Ishikawa (cell line): ENCODE measurements at regions not wholly inside any gene's neighbourhood (a gene's known extent, or its start where the extent isn't known, plus 50 kb on each side); places are given as distances from the start of the nearest gene placed in this dataset.

Experiments
- CEBPB ChIP-seq: IDR thresholded peaks from 2 replicates; pipeline ENCODE4 v1.6.1; 2012
- CREB1 ChIP-seq: IDR thresholded peaks from 2 replicates; pipeline ENCODE4 v1.6.1; 2012; ENCODE audit warnings: low read depth
- EGR1 ChIP-seq: IDR thresholded peaks from 2 replicates; pipeline ENCODE4 v1.6.1; 2012
- EP300 ChIP-seq: IDR thresholded peaks from 2 replicates; pipeline ENCODE4 v1.6.1; 2012; ENCODE audit warnings: borderline replicate concordance
- FOXM1 ChIP-seq: IDR thresholded peaks from 2 replicates; pipeline ENCODE4 v1.6.1; 2012; ENCODE audit warnings: low read depth, borderline replicate concordance
- MAX ChIP-seq: IDR thresholded peaks from 2 replicates; pipeline ENCODE4 v1.6.1; 2012
- NFIC ChIP-seq: IDR thresholded peaks from 2 replicates; pipeline ENCODE4 v1.6.1; 2012
- REST ChIP-seq: IDR thresholded peaks from 2 replicates; pipeline ENCODE4 v1.6.1; 2012; ENCODE audit warnings: low read depth, mild to moderate bottlenecking
- TAF1 ChIP-seq: IDR thresholded peaks from 2 replicates; pipeline ENCODE4 v1.6.1; 2012; ENCODE audit warnings: low read depth, mild to moderate bottlenecking
- TCF12 ChIP-seq: IDR thresholded peaks from 2 replicates; pipeline ENCODE4 v1.6.1; 2012; ENCODE audit warnings: low read depth
- USF1 ChIP-seq: IDR thresholded peaks from 2 replicates; pipeline ENCODE4 v1.6.1; 2012
- YY1 ChIP-seq: IDR thresholded peaks from 2 replicates; pipeline ENCODE4 v1.6.1; 2012; ENCODE audit warnings: low read depth
- ZBTB7A ChIP-seq: IDR thresholded peaks from 2 replicates; pipeline ENCODE4 v1.6.1; 2012; ENCODE audit warnings: low read depth

DNA sequence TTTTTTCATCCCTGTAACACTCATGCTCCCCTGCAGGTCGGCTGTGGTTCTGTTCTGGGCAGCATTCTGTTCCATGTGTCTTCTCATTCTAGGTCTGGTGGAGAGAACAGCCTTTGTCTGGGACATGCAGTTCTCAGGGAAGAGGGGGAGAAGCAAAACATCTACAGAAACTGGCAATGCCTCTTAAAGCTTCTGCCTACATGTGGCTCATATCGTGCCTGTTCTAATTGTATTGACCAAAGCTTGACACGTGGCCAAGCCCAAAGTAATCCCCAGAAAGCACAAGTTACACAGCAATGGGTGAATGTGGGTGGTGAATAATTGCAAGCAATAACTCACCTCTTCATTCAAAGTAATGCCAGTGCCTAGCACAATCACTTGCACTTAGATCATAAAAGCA is 218.2 kb upstream of the IL12B start:
- TF ChIP-seq MAX (no peak), FOXM1 (no peak), EGR1 (no peak), USF1 (no peak), EP300 (no peak), CEBPB (no peak), ZBTB7A (no peak), REST (no peak), TCF12 (no peak), TAF1 (no peak), YY1 (no peak), NFIC (no peak), CREB1 (no peak)
